HEK293 (cell line): ENCODE measurements at regions not wholly inside any gene's neighbourhood (a gene's known extent, or its start where the extent isn't known, plus 50 kb on each side); places are given as distances from the start of the nearest gene placed in this dataset.
"Not testable (repeated sequence)": the region's sequence is repeated elsewhere in the genome, so short reads cannot be mapped to it uniquely, and the experiment has no call there.

ENCODE experiments used
- CTCF ChIA-PET: fragments of 350-600 bp; formaldehyde crosslinking; extraction: SDS; loops from one replicate; lab custom pipeline; 2021; ENCODE audit warnings: antibody characterized with exemption; lab: Yijun Ruan, JAX
- POLR2A ChIA-PET: fragments of 300-600 bp; formaldehyde crosslinking; extraction: SDS; loops from one replicate; lab custom pipeline; 2020; ENCODE audit warnings: antibody characterized with exemption, inconsistent platforms; lab: Yijun Ruan, JAX
- H3K27ac ChIP-seq: fragments of 200-500 bp; sonication (Bioruptor generic); 2 replicates; pipeline ENCODE4 v1.5.1; 2014; ENCODE audit warnings: low read depth, low read length, control low read depth, inconsistent platforms; ENCODE audit errors: extremely low read depth
- H3K36me3 ChIP-seq, 2 experiments: fragments of 200-500 bp in 1 of 2; sonication (Bioruptor generic) in 1 of 2; 1 replicate in 1 of 2; 2 replicates in 1 of 2; pipeline ENCODE4 v1.5.1; 2014 to 2017; ENCODE audit warnings: inconsistent platforms in 2 of 2, low read length in 2 of 2; ENCODE audit not compliant: control insufficient read depth in 2 of 2, insufficient read depth in 1 of 2
- H3K4me1 ChIP-seq: fragments of 200-500 bp; sonication (Bioruptor generic); 2 replicates; pipeline ENCODE4 v1.5.1; 2014; ENCODE audit warnings: mild to moderate bottlenecking, low read length, inconsistent platforms; ENCODE audit not compliant: control insufficient read depth, insufficient read depth
- H3K4me3 ChIP-seq: 2 replicates; pipeline ENCODE4 v1.5.1; 2011; ENCODE audit warnings: low read depth, mild to moderate bottlenecking, control low read depth, low read length, moderate library complexity
- H3K9me3 ChIP-seq: fragments of 200-500 bp; sonication (Bioruptor generic); 2 replicates; pipeline ENCODE4 v1.5.1; 2014; ENCODE audit warnings: low read depth, low read length, inconsistent platforms; ENCODE audit not compliant: control insufficient read depth, insufficient read depth
- ZBTB21 ChIP-seq: fragments of 450-650 bp; formaldehyde crosslinking; IDR thresholded peaks from 2 replicates; pipeline ENCODE4 v1.5.1; 2017; ENCODE audit warnings: missing biosample characterization, missing genetic modification characterization
- ZNF629 ChIP-seq: fragments of 450-650 bp; formaldehyde crosslinking; IDR thresholded peaks from 2 replicates; pipeline ENCODE4 v1.5.1; 2017; ENCODE audit warnings: missing biosample characterization, missing genetic modification characterization
- TF ChIP-seq, protein P1 (sequence below): fragments of 450-650 bp; formaldehyde crosslinking; IDR thresholded peaks from 2 replicates; pipeline ENCODE4 v1.5.1; 2016; ENCODE audit warnings: missing biosample characterization, missing genetic modification characterization, low read depth

DNA sequence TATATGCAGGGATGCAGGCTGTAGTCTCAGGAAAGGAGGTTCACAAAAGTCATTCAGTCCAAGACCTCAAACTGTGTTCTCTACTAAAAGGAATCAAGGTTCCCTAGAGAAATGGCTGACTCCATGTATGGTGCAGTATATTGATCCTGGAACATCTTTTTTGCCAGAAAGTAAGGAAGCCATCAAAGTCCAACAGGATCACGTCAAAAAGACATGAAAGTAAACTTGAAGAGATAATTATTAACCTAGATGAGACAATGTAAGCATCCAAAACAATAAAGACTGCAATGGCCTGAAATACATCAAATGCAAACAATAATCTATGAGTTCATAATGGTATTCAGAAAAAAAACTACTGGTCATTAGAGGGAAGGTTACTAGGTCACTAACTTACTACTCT, 115.6 kb upstream of the FABP2 start:
- CTCF ChIA-PET, H3K27ac ChIP-seq, H3K4me1 ChIP-seq, POLR2A ChIA-PET, H3K4me3 ChIP-seq, H3K9me3 ChIP-seq: not testable (repeated sequence)
- H3K36me3 ChIP-seq: peaks cover 0 to 12% of the 10 kb centered on the region in 2 experiments; a peak in 2 of 3 replicates

DNA sequence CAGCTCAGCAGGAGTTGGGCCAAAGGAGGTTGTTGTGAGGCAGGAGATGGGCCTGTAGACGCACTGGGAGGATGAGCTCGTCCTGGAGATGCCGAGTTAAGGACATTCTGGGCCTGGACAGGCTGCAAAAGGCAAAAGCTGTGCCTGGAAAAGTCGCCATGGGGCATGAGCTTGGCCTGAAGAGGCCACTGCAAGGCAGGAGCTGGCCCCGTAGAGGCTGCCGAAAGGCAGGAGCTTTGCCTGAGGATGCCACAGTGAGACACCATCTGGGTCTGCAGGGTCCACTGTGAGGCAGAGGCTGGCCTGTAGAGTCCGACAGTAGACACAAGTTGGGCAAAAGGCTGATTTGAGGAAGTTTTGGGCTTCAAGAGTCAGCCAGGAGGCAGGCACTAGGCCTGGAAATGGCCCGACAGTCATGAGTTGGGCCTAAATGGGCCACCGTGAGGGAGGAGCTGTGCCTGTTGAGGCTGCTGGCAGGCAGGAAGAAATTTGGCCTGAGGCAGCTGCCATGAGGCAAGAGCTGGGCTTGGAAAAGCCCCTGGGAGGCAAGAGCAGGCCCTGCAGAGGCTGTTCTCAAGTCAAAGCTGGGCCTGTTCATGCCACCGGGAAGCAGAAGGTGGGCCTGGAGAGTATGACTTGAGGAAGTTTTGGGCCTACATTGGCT, 86.8 kb upstream of the FABP2 start:
- H3K9me3 ChIP-seq, H3K4me1 ChIP-seq, CTCF ChIA-PET, POLR2A ChIA-PET, H3K4me3 ChIP-seq, H3K36me3 ChIP-seq, H3K27ac ChIP-seq: not testable (repeated sequence)

DNA sequence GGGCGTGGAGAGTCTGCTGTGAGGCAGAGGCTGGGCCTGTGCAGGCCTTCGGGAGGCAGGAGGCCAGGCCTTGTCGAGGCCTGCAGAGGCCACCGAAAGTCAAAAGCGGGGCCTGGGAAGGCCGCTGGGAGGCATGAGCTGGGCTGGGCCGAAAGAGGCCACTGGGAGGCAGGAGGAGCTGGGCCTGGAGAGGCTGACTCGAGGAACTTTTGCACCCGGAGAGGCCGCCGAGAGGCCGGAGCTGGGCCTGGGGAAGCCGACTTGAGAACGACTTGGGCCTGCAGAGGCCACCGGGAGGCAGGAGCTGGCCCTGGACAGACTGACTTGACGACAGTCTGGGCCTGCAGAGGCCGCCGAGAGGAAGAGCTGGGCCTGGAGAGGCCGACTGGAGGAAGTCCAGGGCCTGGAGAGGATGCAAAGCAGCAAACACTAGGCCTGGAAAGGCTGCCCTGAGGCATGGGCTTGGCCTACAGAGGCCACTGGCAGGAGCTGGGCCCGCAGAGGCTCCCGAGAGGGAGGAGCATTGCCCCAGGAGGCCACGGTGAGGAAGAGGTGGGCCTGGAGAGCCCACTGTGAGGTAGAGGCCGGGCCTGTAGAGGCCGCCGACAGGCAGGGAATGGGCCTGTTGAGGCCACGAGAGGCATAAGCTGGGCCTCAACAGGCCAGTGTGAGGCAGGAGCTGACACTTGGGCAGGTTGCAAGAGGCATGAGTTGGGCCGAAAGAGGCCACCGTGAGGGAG, 85.0 kb upstream of the FABP2 start:
- H3K4me3 ChIP-seq, H3K36me3 ChIP-seq, H3K9me3 ChIP-seq, H3K4me1 ChIP-seq, H3K27ac ChIP-seq, CTCF ChIA-PET, POLR2A ChIA-PET: not testable (repeated sequence)

DNA sequence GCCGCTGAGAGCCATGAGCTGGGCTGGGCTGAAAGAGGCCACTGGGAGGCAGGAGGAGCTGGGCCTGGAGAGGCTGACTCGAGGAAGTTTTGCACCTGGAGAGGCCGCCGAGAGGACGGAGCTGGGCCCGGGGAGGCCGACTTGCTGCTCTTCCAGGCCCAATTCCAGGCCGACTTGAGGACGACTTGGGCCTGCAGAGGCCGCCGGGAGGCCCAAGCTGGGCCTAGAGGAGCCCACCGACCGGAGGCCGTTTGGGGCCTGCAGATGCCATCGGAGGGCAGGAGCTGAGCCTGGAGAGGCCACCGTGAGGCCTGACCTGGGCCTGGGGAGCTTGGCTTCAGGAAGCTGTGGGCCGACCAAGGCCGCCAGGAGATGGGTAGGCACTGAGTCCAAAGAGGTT, 84.1 kb upstream of the FABP2 start:
- H3K4me3 ChIP-seq, H3K9me3 ChIP-seq, H3K4me1 ChIP-seq, CTCF ChIA-PET, POLR2A ChIA-PET, H3K27ac ChIP-seq, H3K36me3 ChIP-seq: not testable (repeated sequence)

DNA sequence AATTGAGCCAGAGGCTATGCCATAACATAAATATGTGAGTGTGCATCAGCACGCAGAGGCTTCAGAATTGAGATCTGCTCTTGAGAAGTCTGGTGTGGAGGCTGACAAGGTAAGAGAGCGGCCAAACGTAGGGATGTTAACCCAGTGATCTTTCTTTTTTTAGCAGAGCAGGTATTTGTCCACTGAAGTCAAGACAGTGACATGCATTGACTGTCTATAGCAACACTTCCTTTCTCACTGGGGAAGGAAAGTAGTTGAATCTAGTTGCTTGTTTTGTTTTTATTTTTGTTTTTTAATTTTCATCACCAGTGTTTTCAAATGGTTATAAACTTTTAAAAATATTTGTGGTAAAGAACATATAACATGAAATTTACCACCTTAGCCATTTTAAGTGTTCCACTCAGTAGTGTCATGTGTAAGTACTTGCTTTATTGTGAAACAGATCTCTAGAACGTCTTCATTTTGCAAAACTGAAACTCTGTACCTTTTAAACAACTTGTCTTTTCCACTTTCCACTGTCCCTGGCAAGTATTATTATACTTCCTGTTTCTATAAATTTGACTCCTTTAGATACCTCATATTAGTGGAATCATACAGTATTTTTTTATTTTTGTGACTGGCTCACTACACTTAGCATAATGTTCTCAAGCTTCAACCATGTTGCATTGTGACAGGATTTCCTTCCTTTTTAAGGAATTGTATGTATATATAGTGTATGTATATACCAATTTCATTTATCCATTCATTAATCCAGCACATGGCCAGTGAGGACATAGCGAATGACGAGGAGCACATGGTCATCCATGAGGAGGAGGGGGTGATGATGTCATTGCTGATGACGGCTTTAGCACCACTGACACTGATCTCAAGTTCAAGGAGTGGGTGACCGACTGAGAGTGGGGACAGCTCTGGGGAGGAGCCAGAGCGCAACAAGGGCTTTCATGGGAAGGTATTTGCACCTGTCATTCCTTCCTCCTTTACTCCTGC, 80.7 kb upstream of the FABP2 start:
- H3K4me1 ChIP-seq, H3K36me3 ChIP-seq, H3K9me3 ChIP-seq, POLR2A ChIA-PET, H3K27ac ChIP-seq: not testable (repeated sequence)
- peak; percentile 37; the same call in 1 of the 2 replicates for TF ChIP-seq ZNF629 (tag by site-specific recombination)
- 0 out of 2 replicates have a peak, but pooled peaks have one; percentile 15 for TF ChIP-seq ZBTB21 (tag by site-specific recombination)
- TF ChIP-seq, protein P1, sequence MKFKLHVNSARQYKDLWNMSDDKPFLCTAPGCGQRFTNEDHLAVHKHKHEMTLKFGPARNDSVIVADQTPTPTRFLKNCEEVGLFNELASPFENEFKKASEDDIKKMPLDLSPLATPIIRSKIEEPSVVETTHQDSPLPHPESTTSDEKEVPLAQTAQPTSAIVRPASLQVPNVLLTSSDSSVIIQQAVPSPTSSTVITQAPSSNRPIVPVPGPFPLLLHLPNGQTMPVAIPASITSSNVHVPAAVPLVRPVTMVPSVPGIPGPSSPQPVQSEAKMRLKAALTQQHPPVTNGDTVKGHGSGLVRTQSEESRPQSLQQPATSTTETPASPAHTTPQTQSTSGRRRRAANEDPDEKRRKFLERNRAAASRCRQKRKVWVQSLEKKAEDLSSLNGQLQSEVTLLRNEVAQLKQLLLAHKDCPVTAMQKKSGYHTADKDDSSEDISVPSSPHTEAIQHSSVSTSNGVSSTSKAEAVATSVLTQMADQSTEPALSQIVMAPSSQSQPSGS (tag by site-specific recombination): 0 out of 2 replicates have a peak, but pooled peaks have one; percentile 34
- TF ChIP-seq, all 188 proteins: peak for 3; not testable (repeated sequence) for 185
- H3K4me3 ChIP-seq: not testable (repeated sequence)
- CTCF ChIA-PET: interaction anchor here (0.7 kb wide), 1 partner anchor 1870 kb away, joined by 3 read pairs; no protein-coding TSS in a partner anchor

DNA sequence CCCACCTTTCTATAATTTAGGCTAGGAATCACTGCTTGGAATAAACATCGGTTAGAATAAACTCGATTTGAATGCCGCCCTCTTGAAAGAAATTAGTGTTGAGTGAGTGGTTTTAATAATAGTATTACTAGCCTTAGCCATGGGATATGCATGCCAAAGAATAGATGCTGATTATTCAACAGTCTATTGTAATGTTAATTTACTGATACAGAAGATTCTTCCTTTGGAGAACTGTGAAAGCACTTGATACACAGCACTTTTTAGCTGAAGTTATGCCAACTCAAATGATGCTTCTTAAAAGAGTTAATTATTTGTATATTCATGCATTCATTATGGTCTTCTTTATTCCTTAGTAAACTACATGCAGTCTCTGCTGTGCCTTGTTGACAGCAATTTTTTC, 73.8 kb upstream of the FABP2 start:
- H3K9me3 ChIP-seq, H3K4me3 ChIP-seq, CTCF ChIA-PET, POLR2A ChIA-PET, H3K27ac ChIP-seq, H3K36me3 ChIP-seq, H3K4me1 ChIP-seq: not testable (repeated sequence)
